GM12892 (cell line): ENCODE measurements at regions not wholly inside any gene's neighbourhood (a gene's known extent, or its start where the extent isn't known, plus 50 kb on each side); places are given as distances from the start of the nearest gene placed in this dataset.

Source experiments
- POLR2A ChIP-seq: IDR thresholded peaks from 2 replicates; pipeline ENCODE4 v1.6.1; 2011; ENCODE audit warnings: low read depth, low read length, control low read depth
- POLR2AphosphoS5 ChIP-seq: IDR thresholded peaks from 2 replicates; pipeline ENCODE4 v1.6.1; 2011; ENCODE audit warnings: low read depth, low read length, control low read depth

DNA sequence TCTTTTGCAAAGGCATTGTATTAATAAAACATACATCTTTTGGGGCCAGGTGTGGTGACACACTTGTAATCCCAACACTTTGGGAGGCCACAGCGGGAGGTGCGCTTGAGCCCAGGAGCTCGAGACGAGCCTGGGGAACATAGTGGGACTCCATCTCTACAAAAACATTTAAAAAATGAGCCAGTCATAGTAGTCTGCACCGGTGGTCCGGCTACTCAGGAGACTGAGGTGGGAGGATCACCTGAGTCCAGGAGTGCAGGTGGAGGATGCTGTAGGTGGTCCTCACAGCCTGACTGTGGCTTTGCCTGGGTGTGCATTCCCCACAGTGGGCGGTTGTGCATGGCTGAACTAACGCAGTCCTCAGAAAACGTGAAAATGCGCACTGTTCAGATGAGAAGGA lies 162.5 kb downstream of the DLL1 start:
- TF ChIP-seq POLR2A, result no peak
- no peak for TF ChIP-seq POLR2AphosphoS5
